ENCODE measurements at regions not wholly inside any gene's neighbourhood (a gene's known extent, or its start where the extent isn't known, plus 50 kb on each side); places are given as distances from the start of the nearest gene placed in this dataset.

GRCh38 chrX:13094828-13095341 is 50.5 kb upstream of the FAM9C start:
- DNase-seq, result no peak

DNA sequence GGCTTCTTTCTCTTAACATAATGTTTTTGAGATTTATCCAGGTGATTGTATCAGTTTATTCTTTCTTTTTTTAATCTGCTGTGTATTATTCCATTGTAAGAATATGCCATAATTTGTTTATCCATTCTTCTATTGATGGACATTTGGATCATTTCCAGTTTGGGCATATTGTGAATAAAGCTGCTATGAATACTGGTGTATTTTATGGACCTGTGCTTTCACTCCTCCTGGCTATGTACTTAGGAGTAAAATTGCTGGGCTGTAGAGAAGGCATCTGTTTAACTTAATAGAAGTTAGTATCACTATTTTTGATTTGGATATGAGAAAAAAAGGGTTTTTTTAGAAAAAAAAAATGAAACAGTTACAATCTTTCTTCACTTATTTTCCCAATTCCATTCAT is 50.0 kb upstream of the FAM9C start:
- DNase-seq, result no peak
